DOHH2 (cell line): ENCODE measurements at regions not wholly inside any gene's neighbourhood (a gene's known extent, or its start where the extent isn't known, plus 50 kb on each side); places are given as distances from the start of the nearest gene placed in this dataset.

Source experiments
- H3F3A ChIP-seq: fragments of 200-600 bp; sonication (generic), shearing (Covaris generic); 2 replicates; pipeline ENCODE4 v1.6.0; 2016; ENCODE audit warnings: antibody characterized with exemption, mild to moderate bottlenecking; ENCODE audit not compliant: control insufficient read depth, insufficient read depth
- H3K27ac ChIP-seq: fragments of 200-600 bp; sonication (generic); 2 replicates; pipeline ENCODE4 v1.5.1; 2014; ENCODE audit warnings: low read depth, mild to moderate bottlenecking, low read length, moderate library complexity
- H3K27me3 ChIP-seq: fragments of 200-600 bp; sonication (generic); 2 replicates; pipeline ENCODE4 v1.6.1; 2014; ENCODE audit warnings: mild to moderate bottlenecking, low read length, mixed read lengths; ENCODE audit not compliant: control insufficient read depth
- H3K36me3 ChIP-seq: fragments of 200-600 bp; sonication (generic); 2 replicates; pipeline ENCODE4 v1.6.1; 2014; ENCODE audit warnings: mild to moderate bottlenecking, low read length, moderate library complexity, mixed read lengths; ENCODE audit not compliant: control insufficient read depth
- H3K4me1 ChIP-seq: fragments of 200-600 bp; sonication (generic); 2 replicates; pipeline ENCODE4 v1.6.1; 2014; ENCODE audit warnings: mild to moderate bottlenecking, low read length, mixed read lengths; ENCODE audit not compliant: control insufficient read depth
- H3K4me2 ChIP-seq: fragments of 200-600 bp; sonication (generic); 2 replicates; pipeline ENCODE4 v1.6.0; 2014; ENCODE audit warnings: mild to moderate bottlenecking, low read length, moderate library complexity
- H3K4me3 ChIP-seq: fragments of 200-600 bp; sonication (generic); 2 replicates; pipeline ENCODE4 v1.5.1; 2014; ENCODE audit warnings: mild to moderate bottlenecking, low read length, mixed read lengths
- H3K79me2 ChIP-seq: fragments of 200-600 bp; sonication (generic); 2 replicates; pipeline ENCODE4 v1.6.1; 2014; ENCODE audit warnings: mild to moderate bottlenecking, low read length, mixed read lengths; ENCODE audit not compliant: control insufficient read depth
- H3K9me2 ChIP-seq: fragments of 200-600 bp; sonication (generic); replicated peaks from 2 replicates; pipeline ENCODE4 v1.6.1; 2014; ENCODE audit warnings: mild to moderate bottlenecking, low read length, mixed read lengths; ENCODE audit not compliant: control insufficient read depth
- H3K9me3 ChIP-seq: fragments of 200-600 bp; sonication (generic); 2 replicates; pipeline ENCODE4 v1.6.1; 2014; ENCODE audit warnings: antibody characterized with exemption, low read length, mixed read lengths; ENCODE audit not compliant: control insufficient read depth, insufficient read depth
- H4K20me1 ChIP-seq: fragments of 200-600 bp; sonication (generic); 2 replicates; pipeline ENCODE4 v1.6.0; 2014; ENCODE audit warnings: low read depth, mild to moderate bottlenecking, antibody characterized with exemption, low read length, moderate library complexity; ENCODE audit not compliant: control insufficient read depth, insufficient read depth
- CTCF ChIP-seq: fragments of 200-600 bp; sonication (generic); IDR thresholded peaks from one replicate; pipeline ENCODE4 v1.5.1; 2014; ENCODE audit warnings: antibody characterized with exemption, mild to moderate bottlenecking, low read depth, low read length; ENCODE audit not compliant: poor library complexity, severe bottlenecking
- EZH2phosphoT487 ChIP-seq: fragments of 200-600 bp; sonication (generic); IDR thresholded peaks from 2 replicates; pipeline ENCODE4 v1.6.1; 2017; ENCODE audit warnings: borderline replicate concordance, mild to moderate bottlenecking, antibody characterized with exemption, low read length, moderate library complexity, mixed read lengths

DNA sequence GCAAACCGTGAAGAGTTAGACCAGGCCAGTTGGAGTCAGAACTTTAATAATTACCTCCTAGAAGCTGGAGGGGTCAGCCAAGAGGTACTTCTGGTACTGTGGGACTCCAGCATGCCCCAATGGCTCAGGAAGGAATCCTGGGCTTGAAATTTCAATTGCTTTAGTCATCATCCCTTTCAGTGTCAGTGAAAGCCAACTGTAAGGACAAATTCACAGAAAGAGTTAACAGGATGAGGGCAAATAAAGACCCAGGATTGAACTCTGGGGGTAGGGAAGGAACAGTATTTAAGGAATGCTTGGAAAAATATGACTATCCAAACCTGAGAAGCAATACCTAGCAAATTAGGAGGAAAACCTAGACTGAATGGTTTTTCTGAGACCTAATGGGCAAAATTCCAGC, 735.1 kb upstream of the MARCKS start:
- Histone ChIP-seq H3K79me2 (no peaks in the 10 kb centered on the region), H4K20me1 (no peaks in the 10 kb centered on the region), H3K4me2 (no peak overlapping the region), H3K27ac (no peak overlapping the region), H3K4me3 (no peak overlapping the region), H3F3A (no peaks in the 10 kb centered on the region), H3K9me2 (no peaks in the 10 kb centered on the region), H3K27me3 (no peaks in the 10 kb centered on the region), H3K36me3 (no peaks in the 10 kb centered on the region), H3K9me3 (no peaks in the 10 kb centered on the region), H3K4me1 (no peaks in the 10 kb centered on the region)
- TF ChIP-seq CTCF = no peak
- TF ChIP-seq EZH2phosphoT487 = no peak

- Histone ChIP-seq H3K4me3 (no peak overlapping the region), H3K9me3 (no peaks in the 10 kb centered on the region), H3K27me3 (no peaks in the 10 kb centered on the region), H3F3A (no peaks in the 10 kb centered on the region), H3K9me2 (no peaks in the 10 kb centered on the region), H3K36me3 (no peaks in the 10 kb centered on the region), H3K4me1 (no peaks in the 10 kb centered on the region), H3K27ac (no peak overlapping the region), H3K79me2 (no peaks in the 10 kb centered on the region), H4K20me1 (no peaks in the 10 kb centered on the region), H3K4me2 (no peak overlapping the region)
- TF ChIP-seq CTCF (no peak), EZH2phosphoT487 (no peak)
These were observed 731.5 kb upstream of the MARCKS start for GRCh38 chr6:113125626-113126025.

GRCh38 chr6:113127786-113128419, 729.2 kb upstream of the MARCKS start:
- H4K20me1 ChIP-seq = no peaks in the 10 kb centered on the region
- no peak overlapping the region for H3K4me2 ChIP-seq

More at GRCh38 chr6:113127786-113128419, 729.2 kb upstream of the MARCKS start:
- no peak overlapping the region for H3K27ac ChIP-seq
- no peaks in the 10 kb centered on the region for H3K36me3 ChIP-seq
- TF ChIP-seq CTCF = no peak
- TF ChIP-seq EZH2phosphoT487 = no peak
- no peaks in the 10 kb centered on the region for H3K79me2 ChIP-seq
- no peaks in the 10 kb centered on the region for H3K27me3 ChIP-seq
- H3K4me1 ChIP-seq = no peaks in the 10 kb centered on the region
- H3K9me3 ChIP-seq = no peaks in the 10 kb centered on the region
- H3K9me2 ChIP-seq = no peaks in the 10 kb centered on the region
- no peaks in the 10 kb centered on the region for H3F3A ChIP-seq
- H3K4me3 ChIP-seq = no peak overlapping the region
